DOHH2 (cell line): ENCODE measurements at regions not wholly inside any gene's neighbourhood (a gene's known extent, or its start where the extent isn't known, plus 50 kb on each side); places are given as distances from the start of the nearest gene placed in this dataset.

Source experiments
- H3F3A ChIP-seq: fragments of 200-600 bp; sonication (generic), shearing (Covaris generic); 2 replicates; pipeline ENCODE4 v1.6.0; 2016; ENCODE audit warnings: antibody characterized with exemption, mild to moderate bottlenecking; ENCODE audit not compliant: control insufficient read depth, insufficient read depth
- H3K27ac ChIP-seq: fragments of 200-600 bp; sonication (generic); 2 replicates; pipeline ENCODE4 v1.5.1; 2014; ENCODE audit warnings: low read depth, mild to moderate bottlenecking, low read length, moderate library complexity
- H3K27me3 ChIP-seq: fragments of 200-600 bp; sonication (generic); 2 replicates; pipeline ENCODE4 v1.6.1; 2014; ENCODE audit warnings: mild to moderate bottlenecking, low read length, mixed read lengths; ENCODE audit not compliant: control insufficient read depth
- H3K36me3 ChIP-seq: fragments of 200-600 bp; sonication (generic); 2 replicates; pipeline ENCODE4 v1.6.1; 2014; ENCODE audit warnings: mild to moderate bottlenecking, low read length, moderate library complexity, mixed read lengths; ENCODE audit not compliant: control insufficient read depth
- H3K4me1 ChIP-seq: fragments of 200-600 bp; sonication (generic); 2 replicates; pipeline ENCODE4 v1.6.1; 2014; ENCODE audit warnings: mild to moderate bottlenecking, low read length, mixed read lengths; ENCODE audit not compliant: control insufficient read depth
- H3K4me2 ChIP-seq: fragments of 200-600 bp; sonication (generic); 2 replicates; pipeline ENCODE4 v1.6.0; 2014; ENCODE audit warnings: mild to moderate bottlenecking, low read length, moderate library complexity
- H3K4me3 ChIP-seq: fragments of 200-600 bp; sonication (generic); 2 replicates; pipeline ENCODE4 v1.5.1; 2014; ENCODE audit warnings: mild to moderate bottlenecking, low read length, mixed read lengths
- H3K79me2 ChIP-seq: fragments of 200-600 bp; sonication (generic); 2 replicates; pipeline ENCODE4 v1.6.1; 2014; ENCODE audit warnings: mild to moderate bottlenecking, low read length, mixed read lengths; ENCODE audit not compliant: control insufficient read depth
- H3K9me2 ChIP-seq: fragments of 200-600 bp; sonication (generic); replicated peaks from 2 replicates; pipeline ENCODE4 v1.6.1; 2014; ENCODE audit warnings: mild to moderate bottlenecking, low read length, mixed read lengths; ENCODE audit not compliant: control insufficient read depth
- H3K9me3 ChIP-seq: fragments of 200-600 bp; sonication (generic); 2 replicates; pipeline ENCODE4 v1.6.1; 2014; ENCODE audit warnings: antibody characterized with exemption, low read length, mixed read lengths; ENCODE audit not compliant: control insufficient read depth, insufficient read depth
- H4K20me1 ChIP-seq: fragments of 200-600 bp; sonication (generic); 2 replicates; pipeline ENCODE4 v1.6.0; 2014; ENCODE audit warnings: low read depth, mild to moderate bottlenecking, antibody characterized with exemption, low read length, moderate library complexity; ENCODE audit not compliant: control insufficient read depth, insufficient read depth
- EZH2phosphoT487 ChIP-seq: fragments of 200-600 bp; sonication (generic); IDR thresholded peaks from 2 replicates; pipeline ENCODE4 v1.6.1; 2017; ENCODE audit warnings: borderline replicate concordance, mild to moderate bottlenecking, antibody characterized with exemption, low read length, moderate library complexity, mixed read lengths
- TF ChIP-seq, protein P1 (sequence below): fragments of 200-600 bp; sonication (generic); IDR thresholded peaks from one replicate; pipeline ENCODE4 v1.5.1; 2014; ENCODE audit warnings: antibody characterized with exemption, mild to moderate bottlenecking, low read depth, low read length; ENCODE audit not compliant: poor library complexity, severe bottlenecking

DNA sequence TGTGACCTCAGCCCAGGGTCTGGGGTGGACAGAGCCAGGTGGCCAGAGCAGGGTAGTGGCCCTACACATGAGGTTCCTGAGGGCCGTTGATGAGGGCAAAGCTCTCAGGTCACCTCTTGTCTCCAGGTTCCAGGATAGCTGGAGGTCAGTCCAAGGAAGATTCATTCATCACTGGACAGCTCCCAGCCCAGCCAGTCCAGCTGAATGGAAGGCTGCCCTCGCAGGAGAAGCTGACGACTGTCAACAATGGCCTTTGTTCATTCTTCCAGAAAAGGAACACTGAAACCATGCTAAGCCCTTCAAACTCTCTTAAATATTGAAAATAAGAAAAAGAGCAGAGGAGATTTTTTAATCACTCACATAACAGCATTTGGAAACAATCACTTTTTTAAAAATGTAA is 169.7 kb upstream of the TBCA start:
- Histone ChIP-seq H3K4me2 (no peak overlapping the region), H3K27ac (no peak overlapping the region), H3K9me3 (no peaks in the 10 kb centered on the region), H3K27me3 (0 out of 2 replicates have a peak, but pooled peaks cover 3% of the 10 kb centered on the region), H3K79me2 (no peaks in the 10 kb centered on the region), H3K36me3 (no peaks in the 10 kb centered on the region), H3K4me1 (no peaks in the 10 kb centered on the region), H3F3A (no peaks in the 10 kb centered on the region), H4K20me1 (no peaks in the 10 kb centered on the region), H3K4me3 (no peak overlapping the region), H3K9me2 (no peaks in the 10 kb centered on the region)
- TF ChIP-seq, protein P1, sequence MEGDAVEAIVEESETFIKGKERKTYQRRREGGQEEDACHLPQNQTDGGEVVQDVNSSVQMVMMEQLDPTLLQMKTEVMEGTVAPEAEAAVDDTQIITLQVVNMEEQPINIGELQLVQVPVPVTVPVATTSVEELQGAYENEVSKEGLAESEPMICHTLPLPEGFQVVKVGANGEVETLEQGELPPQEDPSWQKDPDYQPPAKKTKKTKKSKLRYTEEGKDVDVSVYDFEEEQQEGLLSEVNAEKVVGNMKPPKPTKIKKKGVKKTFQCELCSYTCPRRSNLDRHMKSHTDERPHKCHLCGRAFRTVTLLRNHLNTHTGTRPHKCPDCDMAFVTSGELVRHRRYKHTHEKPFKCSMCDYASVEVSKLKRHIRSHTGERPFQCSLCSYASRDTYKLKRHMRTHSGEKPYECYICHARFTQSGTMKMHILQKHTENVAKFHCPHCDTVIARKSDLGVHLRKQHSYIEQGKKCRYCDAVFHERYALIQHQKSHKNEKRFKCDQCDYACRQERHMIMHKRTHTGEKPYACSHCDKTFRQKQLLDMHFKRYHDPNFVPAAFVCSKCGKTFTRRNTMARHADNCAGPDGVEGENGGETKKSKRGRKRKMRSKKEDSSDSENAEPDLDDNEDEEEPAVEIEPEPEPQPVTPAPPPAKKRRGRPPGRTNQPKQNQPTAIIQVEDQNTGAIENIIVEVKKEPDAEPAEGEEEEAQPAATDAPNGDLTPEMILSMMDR = no peak
- no peak for TF ChIP-seq EZH2phosphoT487

DNA sequence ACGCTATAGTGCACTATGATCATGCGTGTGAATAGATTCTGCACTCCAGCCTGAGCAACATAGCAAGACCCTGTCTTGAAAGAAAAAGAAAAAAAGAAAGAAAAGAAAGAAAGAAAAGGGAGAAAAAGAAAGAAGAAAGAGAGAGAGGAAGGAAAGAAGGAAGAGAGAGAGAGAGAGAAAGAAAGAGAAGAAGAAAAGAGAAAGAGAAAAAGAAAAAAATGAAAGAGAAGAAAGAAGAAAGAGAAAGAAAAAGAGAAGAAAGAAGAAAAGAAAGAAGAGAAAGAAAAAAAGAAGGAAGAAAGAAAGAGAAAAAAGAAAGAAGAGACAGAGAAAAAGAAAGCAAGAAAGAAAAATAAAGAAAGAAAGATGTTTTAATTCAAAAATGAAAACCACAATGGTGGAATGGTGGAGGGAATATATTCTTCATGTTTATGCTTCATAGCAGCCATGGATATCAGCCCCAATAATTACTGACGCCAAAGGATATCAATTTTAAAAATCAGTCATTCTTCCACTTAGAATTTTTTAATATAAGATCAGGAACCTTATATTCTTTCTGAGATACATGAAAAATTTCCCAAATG is 168.7 kb upstream of the TBCA start:
- H3K79me2 ChIP-seq = no peaks in the 10 kb centered on the region
- H3K4me2 ChIP-seq = no peak overlapping the region
- H3K4me1 ChIP-seq = no peaks in the 10 kb centered on the region
- no peaks in the 10 kb centered on the region for H3F3A ChIP-seq
- no peaks in the 10 kb centered on the region for H3K36me3 ChIP-seq
- no peaks in the 10 kb centered on the region for H3K9me3 ChIP-seq
- no peaks in the 10 kb centered on the region for H4K20me1 ChIP-seq
- H3K4me3 ChIP-seq = no peak overlapping the region
- no peak for TF ChIP-seq EZH2phosphoT487
- TF ChIP-seq, protein P1 = no peak
- H3K9me2 ChIP-seq = no peaks in the 10 kb centered on the region
- H3K27me3 ChIP-seq = no peaks in the 10 kb centered on the region
- H3K27ac ChIP-seq = no peak overlapping the region

- TF ChIP-seq, protein P1 = no peak
- no peak for TF ChIP-seq EZH2phosphoT487
- H3F3A ChIP-seq = no peaks in the 10 kb centered on the region
Observed at GRCh38 chr5:77943851-77944250, 167.7 kb upstream of the TBCA start.

More at GRCh38 chr5:77943851-77944250, 167.7 kb upstream of the TBCA start:
- H3K9me2 ChIP-seq = no peaks in the 10 kb centered on the region
- H3K4me1 ChIP-seq = no peaks in the 10 kb centered on the region
- no peaks in the 10 kb centered on the region for H3K79me2 ChIP-seq
- H3K36me3 ChIP-seq = no peaks in the 10 kb centered on the region
- H3K27ac ChIP-seq = no peak overlapping the region
- H3K4me3 ChIP-seq = no peak overlapping the region
- H3K4me2 ChIP-seq = no peak overlapping the region
- H3K27me3 ChIP-seq = no peaks in the 10 kb centered on the region
- no peaks in the 10 kb centered on the region for H4K20me1 ChIP-seq
- no peaks in the 10 kb centered on the region for H3K9me3 ChIP-seq
